Prostate gland (tissue), 2 donors: ENCODE measurements at regions not wholly inside any gene's neighbourhood (a gene's known extent, or its start where the extent isn't known, plus 50 kb on each side); places are given as distances from the start of the nearest gene placed in this dataset.

Experiments used
- POLR2A ChIP-seq: fragments of 450-650 bp; IDR thresholded peaks from one replicate; pipeline ENCODE4 v1.6.1; 2016; ENCODE audit warnings: antibody characterized with exemption, mild to moderate bottlenecking
- TF ChIP-seq, protein P1 (sequence below), 4 experiments: fragments of 200-600 bp in 2 of 4; fragments of 450-650 bp in 2 of 4; sonication (generic) in 2 of 4; IDR thresholded peaks; 1 replicate in 3 of 4; 2 replicates in 1 of 4; pipeline ENCODE4 v1.5.1; 2016 to 2019; ENCODE audit warnings: antibody characterized with exemption in 4 of 4, mild to moderate bottlenecking in 2 of 4, moderate library complexity in 2 of 4

- TF ChIP-seq, protein P1, sequence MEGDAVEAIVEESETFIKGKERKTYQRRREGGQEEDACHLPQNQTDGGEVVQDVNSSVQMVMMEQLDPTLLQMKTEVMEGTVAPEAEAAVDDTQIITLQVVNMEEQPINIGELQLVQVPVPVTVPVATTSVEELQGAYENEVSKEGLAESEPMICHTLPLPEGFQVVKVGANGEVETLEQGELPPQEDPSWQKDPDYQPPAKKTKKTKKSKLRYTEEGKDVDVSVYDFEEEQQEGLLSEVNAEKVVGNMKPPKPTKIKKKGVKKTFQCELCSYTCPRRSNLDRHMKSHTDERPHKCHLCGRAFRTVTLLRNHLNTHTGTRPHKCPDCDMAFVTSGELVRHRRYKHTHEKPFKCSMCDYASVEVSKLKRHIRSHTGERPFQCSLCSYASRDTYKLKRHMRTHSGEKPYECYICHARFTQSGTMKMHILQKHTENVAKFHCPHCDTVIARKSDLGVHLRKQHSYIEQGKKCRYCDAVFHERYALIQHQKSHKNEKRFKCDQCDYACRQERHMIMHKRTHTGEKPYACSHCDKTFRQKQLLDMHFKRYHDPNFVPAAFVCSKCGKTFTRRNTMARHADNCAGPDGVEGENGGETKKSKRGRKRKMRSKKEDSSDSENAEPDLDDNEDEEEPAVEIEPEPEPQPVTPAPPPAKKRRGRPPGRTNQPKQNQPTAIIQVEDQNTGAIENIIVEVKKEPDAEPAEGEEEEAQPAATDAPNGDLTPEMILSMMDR (IDR thresholded peaks at IDR 0.05), result no peak
- no peak for TF ChIP-seq POLR2A
Measured at GRCh38 chr3:162879021-162879562, 1382.5 kb downstream of the OTOL1 start.
